ENCODE measurements at regions not wholly inside any gene's neighbourhood (a gene's known extent, or its start where the extent isn't known, plus 50 kb on each side); places are given as distances from the start of the nearest gene placed in this dataset.

DNA sequence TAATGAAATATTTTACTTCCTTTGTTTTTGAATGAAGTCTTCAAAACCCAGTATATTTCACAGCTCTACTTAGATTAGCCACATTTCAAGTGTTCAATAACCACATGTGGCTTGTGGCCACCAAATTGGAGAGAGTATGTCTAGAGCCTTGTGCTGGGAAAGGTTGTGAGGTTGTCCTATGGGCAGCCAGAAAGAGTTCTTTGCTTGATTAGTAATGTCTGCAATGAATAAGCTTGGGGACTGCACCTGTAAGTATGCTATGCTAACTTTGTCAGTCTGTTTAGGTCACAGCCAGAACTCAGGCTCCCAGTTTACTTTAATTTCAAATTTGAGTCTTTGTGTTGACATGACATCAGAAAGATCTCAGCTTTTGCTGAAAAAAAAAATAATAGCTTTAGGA lies 294.9 kb upstream of the SOX14 start:
- no peaks in the 10 kb centered on the region for H4K20me1 ChIP-seq (ENCODE audit: insufficient read depth, low read length, poor library complexity, severe bottlenecking)
- no peak overlapping the region for H3K9ac ChIP-seq (ENCODE audit: low read depth, low read length, poor library complexity, severe bottlenecking)
- H3K4me3 ChIP-seq (ENCODE audit: low read length, poor library complexity, severe bottlenecking) = no peak overlapping the region
- no peaks in the 10 kb centered on the region for H3F3A ChIP-seq (ENCODE audit: low read depth)
- no peaks in the 10 kb centered on the region for H3K79me2 ChIP-seq (ENCODE audit: insufficient read depth, low read length)
- no peaks in the 10 kb centered on the region for H3K36me3 ChIP-seq (ENCODE audit: insufficient read depth, low read length)
- no peak overlapping the region for H3K4me2 ChIP-seq (ENCODE audit: low read depth, low read length, poor library complexity, severe bottlenecking)
- no peaks in the 10 kb centered on the region for H3K4me1 ChIP-seq (ENCODE audit: insufficient read depth, low read length, poor library complexity, severe bottlenecking)
- TF ChIP-seq, protein P1, sequence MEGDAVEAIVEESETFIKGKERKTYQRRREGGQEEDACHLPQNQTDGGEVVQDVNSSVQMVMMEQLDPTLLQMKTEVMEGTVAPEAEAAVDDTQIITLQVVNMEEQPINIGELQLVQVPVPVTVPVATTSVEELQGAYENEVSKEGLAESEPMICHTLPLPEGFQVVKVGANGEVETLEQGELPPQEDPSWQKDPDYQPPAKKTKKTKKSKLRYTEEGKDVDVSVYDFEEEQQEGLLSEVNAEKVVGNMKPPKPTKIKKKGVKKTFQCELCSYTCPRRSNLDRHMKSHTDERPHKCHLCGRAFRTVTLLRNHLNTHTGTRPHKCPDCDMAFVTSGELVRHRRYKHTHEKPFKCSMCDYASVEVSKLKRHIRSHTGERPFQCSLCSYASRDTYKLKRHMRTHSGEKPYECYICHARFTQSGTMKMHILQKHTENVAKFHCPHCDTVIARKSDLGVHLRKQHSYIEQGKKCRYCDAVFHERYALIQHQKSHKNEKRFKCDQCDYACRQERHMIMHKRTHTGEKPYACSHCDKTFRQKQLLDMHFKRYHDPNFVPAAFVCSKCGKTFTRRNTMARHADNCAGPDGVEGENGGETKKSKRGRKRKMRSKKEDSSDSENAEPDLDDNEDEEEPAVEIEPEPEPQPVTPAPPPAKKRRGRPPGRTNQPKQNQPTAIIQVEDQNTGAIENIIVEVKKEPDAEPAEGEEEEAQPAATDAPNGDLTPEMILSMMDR (conservative IDR thresholded peaks at IDR 0.05; ENCODE audit: low read length) = no peak
- TF ChIP-seq EZH2phosphoT487 (IDR thresholded peaks at IDR 0.05; ENCODE audit: borderline replicate concordance) = no peak
- no peaks in the 10 kb centered on the region for H3K27me3 ChIP-seq (ENCODE audit: insufficient read depth, low read length, poor library complexity, severe bottlenecking)
- H2AFZ ChIP-seq (ENCODE audit: low read length) = no peak overlapping the region
- H3K9me3 ChIP-seq (ENCODE audit: insufficient read depth, low read depth, low read length) = no peaks in the 10 kb centered on the region
- no peaks in the 10 kb centered on the region for H3K9me2 ChIP-seq (replicated peaks; ENCODE audit: low read depth, low read length)

DNA sequence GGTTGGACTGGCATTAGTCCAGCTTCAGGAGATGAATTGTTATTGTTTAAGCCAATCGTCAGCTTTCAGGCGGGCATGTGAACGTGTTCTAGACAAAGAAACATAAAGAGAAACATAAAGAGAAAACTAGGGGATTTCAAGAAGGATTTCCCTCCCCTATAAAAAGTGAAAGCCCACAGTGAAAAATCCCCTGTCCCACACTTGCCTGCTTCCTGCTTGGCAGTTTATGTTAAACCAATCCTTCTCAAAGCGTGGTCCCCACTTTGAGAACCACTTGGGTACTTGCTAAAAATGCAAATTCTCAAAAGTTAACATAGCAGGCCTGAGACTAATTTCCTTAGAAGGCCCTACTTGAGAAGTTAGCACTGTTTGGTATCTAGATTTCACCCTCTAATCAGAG lies 293.0 kb upstream of the SOX14 start:
- Histone ChIP-seq H3K4me3 (ENCODE audit: low read length, poor library complexity, severe bottlenecking) (no peak overlapping the region), H3K9me3 (ENCODE audit: insufficient read depth, low read depth, low read length) (no peaks in the 10 kb centered on the region)

DNA sequence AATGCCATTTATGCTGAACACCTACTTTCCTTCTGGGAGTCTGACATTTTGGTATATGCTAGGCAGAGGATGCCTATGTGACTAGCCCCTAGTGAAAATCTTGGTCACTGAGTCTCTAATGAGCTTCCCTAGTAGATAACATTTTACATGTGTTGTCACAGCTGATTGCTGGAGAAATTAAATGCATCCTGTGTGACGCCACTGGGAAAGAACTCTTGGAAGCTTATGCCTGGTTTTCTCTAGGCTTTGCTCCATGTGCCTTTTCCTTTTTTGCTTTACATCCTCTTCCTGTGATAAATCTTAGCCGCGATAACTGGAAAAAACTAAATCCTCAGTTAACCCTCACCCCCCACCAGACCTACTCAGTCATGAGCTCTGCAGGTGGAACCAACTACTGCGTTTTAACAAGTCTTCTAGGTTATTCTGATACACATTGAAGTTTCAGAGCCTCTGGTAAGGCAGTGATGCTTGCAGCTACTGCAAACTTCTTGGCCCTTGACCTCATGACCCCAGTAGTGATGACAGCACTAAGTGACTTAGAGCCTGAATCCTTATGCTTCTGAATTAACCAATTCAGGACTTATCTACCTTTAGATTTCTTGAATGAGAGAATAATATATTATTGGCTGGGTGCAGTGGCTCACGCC lies 292.4 kb upstream of the SOX14 start:
- H3K36me3 ChIP-seq (ENCODE audit: insufficient read depth, low read length) = no peaks in the 10 kb centered on the region
- H3F3A ChIP-seq (ENCODE audit: low read depth) = no peaks in the 10 kb centered on the region
- H3K9me2 ChIP-seq (replicated peaks; ENCODE audit: low read depth, low read length) = no peaks in the 10 kb centered on the region
- no peaks in the 10 kb centered on the region for H3K79me2 ChIP-seq (ENCODE audit: insufficient read depth, low read length)
- no peak overlapping the region for H3K4me3 ChIP-seq (ENCODE audit: low read length, poor library complexity, severe bottlenecking)
- no peaks in the 10 kb centered on the region for H3K4me1 ChIP-seq (ENCODE audit: insufficient read depth, low read length, poor library complexity, severe bottlenecking)
- no peak overlapping the region for H3K9ac ChIP-seq (ENCODE audit: low read depth, low read length, poor library complexity, severe bottlenecking)
- H4K20me1 ChIP-seq (ENCODE audit: insufficient read depth, low read length, poor library complexity, severe bottlenecking) = no peaks in the 10 kb centered on the region
- no peak overlapping the region for H2AFZ ChIP-seq (ENCODE audit: low read length)
- TF ChIP-seq, protein P1 (conservative IDR thresholded peaks at IDR 0.05; ENCODE audit: low read length) = no peak
- no peak for TF ChIP-seq EZH2phosphoT487 (IDR thresholded peaks at IDR 0.05; ENCODE audit: borderline replicate concordance)
- no peaks in the 10 kb centered on the region for H3K27me3 ChIP-seq (ENCODE audit: insufficient read depth, low read length, poor library complexity, severe bottlenecking)
- H3K4me2 ChIP-seq (ENCODE audit: low read depth, low read length, poor library complexity, severe bottlenecking) = no peak overlapping the region
- H3K9me3 ChIP-seq (ENCODE audit: insufficient read depth, low read depth, low read length) = no peaks in the 10 kb centered on the region

More for the DNA sequence above, 293.0 kb upstream of the SOX14 start:
- Histone ChIP-seq H3F3A (ENCODE audit: low read depth) (no peaks in the 10 kb centered on the region), H3K79me2 (ENCODE audit: insufficient read depth, low read length) (no peaks in the 10 kb centered on the region), H3K9me2 (replicated peaks; ENCODE audit: low read depth, low read length) (no peaks in the 10 kb centered on the region), H3K36me3 (ENCODE audit: insufficient read depth, low read length) (no peaks in the 10 kb centered on the region), H3K4me1 (ENCODE audit: insufficient read depth, low read length, poor library complexity, severe bottlenecking) (no peaks in the 10 kb centered on the region), H3K27me3 (ENCODE audit: insufficient read depth, low read length, poor library complexity, severe bottlenecking) (no peaks in the 10 kb centered on the region), H2AFZ (ENCODE audit: low read length) (no peak overlapping the region), H4K20me1 (ENCODE audit: insufficient read depth, low read length, poor library complexity, severe bottlenecking) (no peaks in the 10 kb centered on the region), H3K4me2 (ENCODE audit: low read depth, low read length, poor library complexity, severe bottlenecking) (no peak overlapping the region), H3K9ac (ENCODE audit: low read depth, low read length, poor library complexity, severe bottlenecking) (no peak overlapping the region)
- no peak for TF ChIP-seq EZH2phosphoT487 (IDR thresholded peaks at IDR 0.05; ENCODE audit: borderline replicate concordance)
- TF ChIP-seq, protein P1 (conservative IDR thresholded peaks at IDR 0.05; ENCODE audit: low read length) = no peak
